SKM-1 (cell line): ENCODE measurements at regions not wholly inside any gene's neighbourhood (a gene's known extent, or its start where the extent isn't known, plus 50 kb on each side); places are given as distances from the start of the nearest gene placed in this dataset.
A peak's percentile ranks its signal among the peaks of the same experiment; 100 is the strongest.
"Not testable (repeated sequence)": the region's sequence is repeated elsewhere in the genome, so short reads cannot be mapped to it uniquely, and the experiment has no call there.

Source experiments
- DNase-seq: peaks from one replicate; lab custom pipeline; 2025; ENCODE audit not compliant: unreplicated experiment; lab: John Stamatoyannopoulos, UW

DNA sequence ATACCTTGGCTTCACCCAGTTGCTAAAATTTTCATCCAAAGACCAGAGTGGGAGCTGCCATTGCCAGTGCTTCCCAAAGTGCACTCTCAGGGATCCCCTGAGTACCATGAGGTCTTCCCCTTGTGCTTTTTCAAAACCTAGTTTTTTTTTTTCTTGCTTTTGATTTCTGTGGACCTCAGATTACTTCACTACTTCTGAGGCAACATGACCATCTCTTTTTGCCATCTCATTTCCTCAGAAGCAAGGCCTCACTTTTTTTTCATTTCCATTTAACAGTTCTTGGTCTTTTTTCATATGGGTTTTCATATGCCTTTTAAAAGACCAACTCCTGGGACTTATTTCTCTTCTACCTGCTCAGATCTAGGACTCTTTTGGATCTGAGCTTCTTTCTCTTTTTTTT, 64.1 kb upstream of the MMS22L start:
- peak; percentile 8 for DNase-seq

DNA sequence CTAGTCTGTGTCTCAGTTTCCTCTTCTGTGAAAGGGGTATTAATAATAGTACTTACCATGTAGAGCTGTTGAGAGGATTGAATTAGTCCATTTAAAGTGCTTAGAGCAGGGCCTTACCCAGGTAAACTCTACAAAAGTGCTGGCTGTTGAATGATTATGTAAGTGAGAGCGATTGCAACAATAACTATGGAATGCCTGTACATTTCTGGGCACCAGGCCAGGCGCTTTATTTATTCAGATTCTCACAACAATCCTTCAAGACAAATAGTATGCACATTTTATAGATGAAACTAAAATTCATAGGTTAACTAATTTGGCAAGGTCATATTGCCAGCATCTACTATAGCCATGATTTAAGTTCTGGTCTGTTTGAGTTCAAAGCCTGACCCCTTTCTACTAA, 78.3 kb upstream of the MMS22L start:
- DNase-seq, result no peak

DNA sequence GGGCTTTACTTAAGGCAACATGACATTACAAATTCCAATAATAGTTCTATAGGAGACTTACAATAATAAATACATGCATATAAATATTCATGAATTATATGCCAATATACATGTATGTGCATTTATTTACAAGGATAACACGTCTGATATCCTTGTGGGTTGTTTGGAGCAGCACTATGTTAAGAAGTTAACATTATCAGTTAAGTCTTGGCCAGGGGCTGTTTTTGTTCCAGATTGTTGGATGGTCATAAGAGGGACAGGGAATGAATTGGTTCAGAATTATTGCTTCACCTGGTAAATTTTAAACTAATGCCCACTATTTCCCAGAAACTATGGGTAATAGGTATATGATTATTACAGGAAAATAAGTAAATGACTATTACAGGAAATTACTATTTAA, 81.3 kb upstream of the MMS22L start:
- DNase-seq, result no peak

DNA sequence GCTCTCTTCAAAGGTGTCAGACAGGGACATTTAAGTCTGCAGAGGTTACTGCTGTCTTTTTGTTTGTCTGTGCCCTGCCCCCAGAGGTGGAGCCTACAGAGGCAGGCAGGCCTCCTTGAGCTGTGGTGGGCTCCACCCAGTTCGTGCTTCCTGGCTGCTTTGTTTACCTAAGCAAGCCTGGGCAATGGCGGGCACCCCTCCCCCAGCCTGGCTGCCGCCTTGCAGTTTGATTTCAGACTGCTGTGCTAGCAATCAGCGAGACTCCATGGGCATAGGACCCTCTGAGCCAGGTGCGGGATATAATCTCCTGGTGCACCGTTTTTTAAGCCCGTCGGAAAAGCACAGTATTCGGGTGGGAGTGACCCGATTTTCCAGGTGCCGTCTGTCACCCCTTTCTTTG, 99.1 kb upstream of the MMS22L start:
- not testable (repeated sequence) for DNase-seq

DNA sequence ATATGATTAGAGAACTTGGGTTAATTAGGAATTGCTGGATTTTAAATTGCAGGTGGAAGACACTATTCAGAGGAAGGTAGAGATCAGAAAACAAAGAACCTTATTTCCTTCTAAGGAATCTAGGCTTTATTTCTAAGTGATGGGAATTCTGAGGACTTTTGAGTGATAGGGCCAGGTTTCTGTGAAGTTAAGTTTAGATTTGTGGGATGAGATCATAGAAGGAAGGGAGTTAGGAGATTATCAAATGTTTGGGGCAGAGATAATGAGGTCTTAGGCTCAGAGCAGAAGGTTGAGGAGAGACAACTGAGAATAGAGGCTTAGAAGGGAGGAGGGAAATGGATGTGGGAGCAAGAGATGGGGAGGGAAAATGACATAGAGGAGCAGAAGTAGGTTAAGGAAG, 109.7 kb upstream of the MMS22L start:
- no peak for DNase-seq

DNA sequence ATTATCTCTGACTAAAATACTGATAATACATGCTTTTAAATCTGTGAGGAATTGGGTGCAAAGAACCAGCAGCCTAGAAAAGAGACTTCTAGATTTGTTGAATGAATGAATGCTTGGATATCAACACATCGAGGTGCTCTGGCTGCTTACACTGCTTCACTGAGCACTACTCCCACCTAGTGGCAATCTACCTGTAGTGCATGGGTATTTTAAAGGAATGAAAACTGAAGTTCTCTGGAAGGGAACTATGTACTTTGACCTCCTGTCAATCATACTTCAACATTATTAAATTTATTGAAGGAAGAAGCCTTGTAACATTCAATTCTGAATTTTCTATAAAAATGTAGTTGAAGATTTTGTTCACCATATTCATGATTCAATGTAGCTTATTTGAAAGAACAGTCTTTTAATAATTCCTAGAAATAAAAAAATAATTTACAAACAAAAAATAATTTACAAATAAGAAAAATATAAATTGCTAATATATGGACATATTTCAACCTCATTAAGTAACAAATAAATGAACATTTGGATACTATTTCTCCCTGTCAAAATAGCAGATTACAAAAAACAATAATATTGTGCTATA, 111.2 kb upstream of the MMS22L start:
- peak; percentile 52 for DNase-seq

DNA sequence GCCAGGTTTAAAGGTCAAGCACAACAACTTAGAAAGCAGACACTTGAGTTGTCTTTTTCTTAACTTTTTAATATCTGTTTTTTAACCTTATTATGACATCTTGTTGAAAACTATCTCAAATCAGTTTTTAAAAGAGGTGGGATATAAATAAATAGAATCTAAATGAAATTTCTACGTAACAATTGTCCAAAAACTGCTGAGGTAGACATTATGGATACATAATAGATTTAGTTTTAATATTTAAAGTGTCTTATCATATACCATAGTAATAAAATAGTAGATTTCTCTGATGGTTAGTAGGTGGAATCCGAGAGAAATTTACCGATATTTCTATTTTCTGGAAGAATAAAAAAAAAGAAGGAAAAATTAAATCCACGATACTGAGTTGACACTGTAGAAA, 113.9 kb upstream of the MMS22L start:
- no peak for DNase-seq

DNA sequence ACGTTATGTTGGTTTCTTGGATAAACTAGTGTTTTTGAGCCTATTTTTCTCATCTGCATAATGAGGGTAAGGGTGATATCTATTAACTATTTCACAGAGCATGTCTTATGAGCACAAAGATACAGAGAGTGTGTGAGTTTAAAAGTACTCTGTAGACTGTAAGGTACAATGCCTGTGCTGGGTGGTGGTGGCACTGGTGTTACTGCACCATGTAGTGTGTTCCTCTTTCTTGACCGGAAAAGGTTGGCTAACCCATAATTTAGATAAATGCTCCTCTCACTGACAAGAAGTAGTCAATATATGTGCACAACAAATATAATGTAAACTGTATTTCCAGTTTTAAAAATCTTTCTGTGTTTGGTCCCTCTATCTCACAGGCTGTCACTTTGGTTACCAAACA, 116.2 kb upstream of the MMS22L start:
- no peak for DNase-seq

DNA sequence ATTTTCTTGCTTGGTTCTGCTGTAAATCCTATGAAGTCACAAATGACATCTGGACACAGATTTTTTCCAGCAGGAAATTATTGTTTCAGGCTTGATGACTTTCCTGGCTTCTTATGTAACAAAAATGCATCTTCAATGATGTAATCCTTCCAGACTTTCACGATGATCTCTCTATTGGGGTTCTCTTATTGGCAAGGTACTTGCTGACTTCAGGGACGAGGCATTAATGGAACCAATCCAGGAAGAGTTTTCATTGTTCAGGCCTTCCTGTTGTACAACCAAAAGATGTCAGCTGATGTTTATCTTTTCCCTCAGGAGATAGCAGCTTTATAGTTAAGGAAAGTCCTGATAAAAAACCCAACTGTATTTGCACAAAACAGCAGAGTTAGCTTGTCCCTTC, 118.5 kb upstream of the MMS22L start:
- no peak for DNase-seq

DNA sequence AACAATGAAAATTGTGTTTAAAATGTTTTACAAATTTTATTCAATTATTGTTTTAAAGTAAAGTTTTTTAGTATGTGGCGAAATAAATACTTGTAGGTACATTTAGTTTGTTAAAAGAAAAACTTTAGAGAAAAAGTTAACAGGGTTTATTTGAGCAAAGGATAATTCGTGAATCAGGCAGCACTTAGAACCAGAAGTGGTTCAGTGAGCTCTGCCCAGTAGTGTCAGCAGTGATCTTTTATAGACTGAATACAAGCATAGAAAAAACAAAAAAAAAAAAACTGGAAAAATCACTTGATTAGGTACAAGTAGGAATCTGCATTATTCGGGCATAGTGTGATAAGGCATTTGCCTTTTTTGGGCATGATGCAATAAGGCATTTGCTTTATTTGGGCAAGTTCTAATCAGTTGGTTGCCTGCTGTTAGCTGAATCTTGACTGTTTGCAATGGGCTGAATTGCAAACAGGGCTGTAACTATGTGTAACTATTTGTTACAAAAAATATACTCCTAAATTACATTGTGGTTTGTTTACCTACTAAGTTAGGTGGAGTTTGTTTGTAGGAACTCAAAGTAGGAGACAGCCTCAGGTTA, 122.9 kb upstream of the MMS22L start:
- no peak for DNase-seq

DNA sequence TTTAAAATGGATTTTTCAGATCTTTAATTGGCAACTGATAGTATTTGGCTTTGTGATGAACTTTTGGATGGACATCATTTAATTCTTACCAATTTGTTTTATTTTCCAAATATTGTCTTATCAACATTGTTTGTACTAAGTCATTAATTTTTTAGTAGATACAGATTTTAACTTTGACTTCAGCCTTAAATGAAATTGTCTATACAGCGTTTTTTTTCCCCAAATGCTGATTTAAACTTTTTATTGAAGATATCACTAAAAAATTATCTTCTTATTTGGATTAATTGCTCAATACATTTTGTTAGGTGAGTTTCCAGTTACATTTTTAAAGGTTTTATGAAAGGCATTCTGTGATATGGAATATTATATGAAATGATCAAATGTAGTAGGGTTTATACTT, 123.6 kb upstream of the MMS22L start:
- DNase-seq, result no peak

DNA sequence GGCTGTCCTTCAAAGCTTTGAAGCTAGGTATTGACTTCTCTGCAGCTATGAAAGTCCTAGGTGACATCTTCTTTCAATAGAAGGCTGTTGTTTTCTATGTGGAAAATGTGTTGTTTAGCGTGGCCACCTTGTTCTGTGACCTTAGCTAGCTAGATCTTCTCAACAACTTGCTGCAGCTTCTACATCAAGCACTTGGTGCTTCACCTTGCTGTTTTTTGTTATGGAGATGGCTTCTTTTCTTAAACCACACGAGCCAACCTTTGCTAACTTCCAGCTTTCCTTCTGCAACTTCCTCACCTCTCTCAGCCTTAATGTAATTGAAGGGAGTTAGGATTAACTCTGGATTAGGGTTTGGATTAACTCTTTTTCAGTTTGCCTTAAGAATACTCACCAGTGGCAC, 128.6 kb upstream of the MMS22L start:
- DNase-seq, result no peak

DNA sequence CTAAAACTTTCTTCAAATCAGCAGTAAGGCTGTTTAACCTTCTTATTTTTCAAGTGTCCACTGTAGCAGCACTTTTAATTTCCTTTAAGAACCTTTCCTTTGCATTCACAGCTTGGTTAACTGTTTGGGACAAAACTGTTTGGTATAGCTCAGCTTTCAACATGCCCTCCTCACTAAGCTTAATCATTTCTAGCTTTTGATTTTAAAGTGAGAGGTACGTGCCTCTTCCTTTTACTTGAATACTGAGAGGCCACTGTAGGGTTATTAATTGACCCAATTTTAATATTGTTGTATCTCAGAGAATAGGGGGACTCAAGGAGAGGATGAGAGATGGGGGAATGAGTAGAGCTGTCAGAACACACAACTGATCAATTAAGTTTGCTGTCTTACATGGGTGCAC, 129.5 kb upstream of the MMS22L start:
- no peak for DNase-seq

DNA sequence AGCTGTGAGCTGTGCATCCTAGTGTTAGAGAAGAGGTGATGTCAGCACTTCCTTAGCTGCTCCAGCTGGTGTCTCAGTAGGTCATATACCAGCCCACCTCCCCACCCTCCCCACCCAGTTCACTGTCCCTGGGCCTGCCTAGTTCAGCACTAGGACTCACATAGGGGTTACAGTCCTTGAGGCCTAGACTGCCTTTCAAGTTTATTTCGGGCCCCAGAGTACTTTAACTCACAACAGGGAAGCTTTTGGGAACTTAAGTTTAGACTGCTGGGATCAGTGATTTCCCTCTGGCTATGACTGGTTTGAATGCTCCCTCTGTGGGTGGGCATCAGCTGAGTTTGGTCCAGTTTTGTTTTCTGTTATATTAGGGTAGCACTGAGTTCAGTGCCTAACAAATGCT, 139.2 kb upstream of the MMS22L start:
- no peak for DNase-seq

DNA sequence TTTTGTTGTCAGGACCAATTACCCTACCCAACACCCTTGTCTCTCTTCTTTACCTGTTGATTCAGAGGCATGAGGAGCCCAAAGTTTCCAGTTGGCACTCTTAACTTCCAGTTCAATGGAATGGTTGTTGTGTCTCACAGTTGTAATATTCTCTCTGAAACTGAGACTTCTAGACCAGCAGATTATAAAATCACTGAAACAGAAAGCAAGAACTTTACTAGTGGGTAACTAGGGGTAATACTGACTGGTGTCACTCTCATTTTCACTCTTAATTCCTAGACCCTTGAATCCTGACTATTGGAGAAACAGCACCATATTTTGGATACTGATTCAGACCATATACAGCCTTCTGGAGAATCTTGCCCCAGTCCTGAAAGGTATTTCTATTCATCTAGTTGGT, 140.2 kb upstream of the MMS22L start:
- DNase-seq, result no peak

DNA sequence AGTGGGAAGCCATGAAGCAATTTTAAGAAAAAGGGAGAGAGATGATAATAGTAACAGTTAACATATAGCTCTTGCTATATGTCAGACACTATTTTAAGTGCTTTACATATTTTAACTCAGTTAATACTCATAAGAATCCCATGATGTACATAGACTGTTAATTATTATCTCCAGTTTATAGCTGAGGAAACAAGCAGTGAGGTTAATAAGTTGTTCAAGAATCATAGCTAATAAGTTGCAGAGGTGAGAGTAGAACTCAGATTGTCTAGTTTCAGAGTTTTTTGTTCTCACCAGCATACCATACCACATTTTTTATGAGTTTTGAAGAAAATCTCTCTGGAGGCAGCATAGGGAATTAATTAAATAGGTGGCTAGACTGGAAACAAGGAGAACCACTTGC, 144.6 kb upstream of the MMS22L start:
- no peak for DNase-seq

DNA sequence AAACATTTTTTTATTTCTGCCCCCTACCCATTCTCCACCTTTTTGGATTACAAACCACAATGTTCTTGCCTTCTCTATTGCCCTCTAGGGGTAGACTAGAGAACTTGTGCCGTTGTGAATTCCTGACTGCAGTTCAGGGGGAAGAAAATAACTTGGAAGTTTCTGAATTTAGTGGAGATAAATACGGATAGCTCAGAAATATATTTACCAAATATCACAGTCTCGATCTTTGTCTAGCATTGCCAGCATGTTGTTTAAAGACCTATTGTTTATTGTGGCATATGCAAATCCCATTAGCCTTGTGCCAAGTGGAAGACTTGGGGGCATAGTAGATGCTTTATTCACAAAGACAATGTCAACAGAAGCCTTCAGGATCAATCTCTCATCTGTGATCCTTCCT, 154.1 kb upstream of the MMS22L start:
- DNase-seq, result peak; percentile 19

DNA sequence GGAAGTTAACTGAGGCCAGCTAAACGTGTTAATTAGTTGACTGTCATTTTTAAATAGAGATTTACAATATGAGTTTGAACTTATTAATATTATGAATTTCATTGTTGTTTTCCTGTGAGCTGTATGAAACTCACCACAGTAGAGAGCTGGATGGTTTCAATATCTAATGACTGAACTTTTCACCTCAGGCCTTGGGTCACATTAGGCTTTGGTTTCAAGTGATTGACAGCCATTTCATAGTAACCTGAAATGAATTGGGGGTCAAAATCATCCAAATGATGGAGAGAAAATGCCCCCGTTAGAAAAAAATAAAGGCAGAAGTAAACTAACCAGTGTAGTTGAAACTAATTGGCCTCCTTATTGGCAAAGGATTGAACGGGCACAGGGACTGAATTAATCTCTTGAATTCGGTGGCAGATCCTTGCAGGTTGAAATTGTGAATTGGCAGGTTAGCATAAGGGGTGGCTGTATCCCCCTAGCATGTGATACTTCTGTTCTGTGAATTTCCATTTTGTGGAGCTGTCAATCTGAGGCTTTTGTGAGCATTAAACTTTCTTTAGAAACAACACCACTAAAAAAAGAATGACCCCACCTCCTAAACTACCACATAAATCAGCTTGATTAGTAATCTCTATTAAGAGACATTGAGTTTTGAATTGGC, 155.1 kb upstream of the MMS22L start:
- DNase-seq, result no peak

DNA sequence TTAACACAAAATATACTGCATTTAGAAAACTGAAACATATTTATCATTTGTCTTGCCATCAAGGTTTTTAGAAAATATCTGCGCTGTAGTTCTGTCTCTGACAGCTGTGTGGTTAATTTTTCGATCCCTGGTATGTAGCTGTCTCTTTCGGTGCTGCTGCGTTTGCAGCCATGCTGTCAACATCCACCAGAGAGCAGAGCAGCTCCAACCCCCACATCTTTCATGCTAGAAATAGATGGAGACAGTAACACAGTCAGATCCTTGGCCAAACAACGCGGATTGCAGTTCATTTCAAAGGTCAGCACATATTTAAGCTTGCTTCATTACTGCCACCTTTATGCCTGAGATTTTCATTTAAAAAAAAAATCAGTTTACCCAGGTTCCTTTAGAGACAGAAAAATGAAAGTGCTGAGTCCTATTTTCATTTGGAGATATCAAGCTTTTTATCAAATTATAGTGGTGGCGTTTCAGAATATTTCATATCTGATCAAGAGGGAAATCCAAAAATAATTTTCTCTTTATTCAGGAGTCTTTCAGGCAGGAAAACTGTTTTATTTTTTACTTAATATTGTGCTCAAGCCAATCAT, 157.7 kb upstream of the MMS22L start:
- DNase-seq, result no peak

DNA sequence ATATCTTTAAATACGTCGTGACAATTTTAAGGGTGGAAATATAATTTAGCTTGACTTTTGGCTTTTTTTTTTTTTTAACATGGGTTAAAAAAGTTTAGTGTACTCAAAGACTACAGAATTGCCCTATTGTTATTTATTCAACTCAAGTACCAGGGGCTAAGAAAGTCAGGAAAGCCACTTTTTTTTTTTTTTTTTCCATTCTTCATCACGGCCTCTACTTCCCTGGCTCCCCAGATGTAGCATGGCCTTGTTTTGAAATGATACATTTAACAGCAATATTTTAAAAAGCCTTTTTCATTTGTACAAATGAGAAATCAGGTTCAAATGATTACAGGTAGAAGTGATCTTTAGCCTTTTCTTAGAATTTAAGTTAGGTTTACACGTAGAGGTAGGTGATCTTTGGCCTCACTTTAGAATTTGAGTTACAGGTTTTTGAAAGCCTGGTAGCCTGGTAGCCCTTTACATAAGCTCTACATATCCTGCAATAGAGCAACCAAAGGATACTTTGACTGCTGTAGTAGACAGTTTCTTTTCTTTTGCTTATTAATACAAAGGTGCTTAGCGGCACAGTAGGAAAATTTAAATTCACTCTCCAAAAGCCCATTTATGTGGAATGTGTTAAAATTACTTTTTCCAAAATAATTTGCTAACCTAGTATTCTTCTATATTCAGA, 160.5 kb upstream of the MMS22L start:
- no peak for DNase-seq

DNA sequence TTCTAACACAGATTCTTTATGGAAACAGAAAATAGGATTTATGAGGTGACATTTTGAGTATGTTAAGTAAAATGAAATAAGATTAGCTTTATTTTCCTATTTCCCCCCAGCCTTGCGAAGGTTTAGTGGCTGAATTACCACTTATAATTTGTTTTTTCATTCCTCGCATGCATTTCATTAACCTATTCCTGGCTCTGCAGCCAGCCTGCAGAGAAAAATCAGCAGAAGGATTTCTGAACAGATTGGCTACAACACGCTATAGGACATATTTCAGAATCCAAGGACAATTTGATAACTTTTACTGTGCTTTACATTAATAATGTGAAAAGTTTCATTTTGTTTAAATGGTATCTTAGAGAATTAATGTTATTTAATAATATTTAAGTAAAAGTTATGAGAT, 162.4 kb upstream of the MMS22L start:
- no peak for DNase-seq

DNA sequence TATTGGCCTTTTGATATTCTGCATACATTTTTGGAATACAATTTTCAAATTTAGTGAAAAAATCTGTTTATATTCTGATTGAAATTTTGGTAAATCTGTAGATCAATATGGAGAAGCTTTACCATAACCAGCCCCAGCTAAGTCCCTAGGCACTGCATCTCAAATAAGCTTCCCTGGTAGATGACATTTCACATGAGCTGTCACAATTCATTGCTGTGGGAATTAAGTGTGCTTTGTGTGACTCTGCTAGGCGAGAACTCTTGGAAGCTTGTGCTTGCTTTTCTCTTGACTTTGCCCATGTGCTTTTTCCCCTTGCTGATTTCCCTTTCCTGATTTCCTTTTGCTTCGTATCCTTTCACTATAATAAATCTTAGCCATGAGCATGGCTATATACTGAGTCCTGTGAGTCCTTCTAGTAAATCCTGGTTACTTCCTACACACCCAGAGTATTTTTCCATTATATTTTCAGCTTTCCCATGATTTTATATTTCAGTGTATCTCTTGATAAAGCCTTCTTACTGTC, 166.5 kb upstream of the MMS22L start:
- DNase-seq, result no peak
